Fibroblast of skin of left quadriceps (primary cell): ENCODE measurements at regions not wholly inside any gene's neighbourhood (a gene's known extent, or its start where the extent isn't known, plus 50 kb on each side); places are given as distances from the start of the nearest gene placed in this dataset.
A peak's percentile ranks its signal among the peaks of the same experiment; 100 is the strongest.

ENCODE experiments used
- DNase-seq, 2 experiments: peaks; one replicate each; pipeline ENCODE4 v3.0.0-alpha.2; 2013; ENCODE audit warnings: low read depth in 2 of 2

DNA sequence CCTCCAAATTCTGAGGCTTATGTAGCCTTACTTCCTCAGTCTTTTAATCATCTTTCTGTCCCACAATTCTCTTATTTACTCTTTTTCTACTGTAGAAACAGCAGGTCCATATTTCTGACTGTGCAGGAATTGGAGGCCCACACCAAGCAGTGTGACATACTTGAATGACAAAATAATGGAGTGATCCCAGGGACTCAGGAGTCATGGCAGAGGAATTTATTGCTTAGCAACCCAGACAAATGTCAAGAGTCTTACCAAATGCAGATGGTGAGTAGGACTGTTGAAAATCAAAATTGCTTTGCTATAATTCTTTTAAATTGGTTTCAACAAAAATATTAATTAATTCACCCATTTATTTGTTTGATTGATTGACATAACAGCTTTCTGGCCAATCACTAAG is 59.9 kb downstream of the HTR1B start:
- DNase-seq: peak in 1 of 2 experiments; percentile 12

DNA sequence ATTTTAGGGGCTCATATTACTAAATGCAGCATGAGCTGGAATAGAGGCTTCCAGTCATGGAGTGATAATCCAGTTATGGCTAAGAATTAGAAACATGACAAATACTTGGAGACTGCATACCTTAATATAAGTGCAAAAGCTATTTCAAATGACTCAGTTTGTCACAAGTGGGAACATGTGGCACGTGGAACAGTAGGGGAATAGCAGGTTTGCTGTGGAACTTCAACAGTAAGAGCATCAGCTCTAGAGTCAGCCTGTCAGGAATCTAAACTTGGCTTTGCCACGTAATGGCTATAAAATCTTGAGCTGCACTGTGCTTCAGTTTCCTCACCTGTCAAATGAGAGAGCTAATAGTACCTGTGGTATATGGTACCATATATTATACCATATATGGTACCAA is 62.1 kb downstream of the HTR1B start:
- no peak for DNase-seq

DNA sequence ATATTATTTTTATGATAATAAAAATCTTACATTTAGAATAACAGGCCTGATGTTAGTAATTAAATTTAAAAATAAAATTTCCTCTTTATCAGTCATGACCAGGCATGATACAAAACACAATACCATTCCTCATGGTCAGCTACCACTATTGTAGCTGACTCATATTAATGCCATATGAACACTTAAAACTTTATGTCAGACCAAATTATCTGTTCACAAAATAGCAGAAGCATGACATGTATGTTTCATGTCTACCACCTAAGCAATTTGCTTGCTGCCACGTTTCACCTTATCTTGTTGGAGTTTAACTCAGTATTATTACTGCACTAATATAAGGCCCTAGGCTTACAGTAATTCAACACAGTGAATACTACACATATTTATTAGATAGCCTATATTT is 65.7 kb downstream of the HTR1B start:
- no peak for DNase-seq

DNA sequence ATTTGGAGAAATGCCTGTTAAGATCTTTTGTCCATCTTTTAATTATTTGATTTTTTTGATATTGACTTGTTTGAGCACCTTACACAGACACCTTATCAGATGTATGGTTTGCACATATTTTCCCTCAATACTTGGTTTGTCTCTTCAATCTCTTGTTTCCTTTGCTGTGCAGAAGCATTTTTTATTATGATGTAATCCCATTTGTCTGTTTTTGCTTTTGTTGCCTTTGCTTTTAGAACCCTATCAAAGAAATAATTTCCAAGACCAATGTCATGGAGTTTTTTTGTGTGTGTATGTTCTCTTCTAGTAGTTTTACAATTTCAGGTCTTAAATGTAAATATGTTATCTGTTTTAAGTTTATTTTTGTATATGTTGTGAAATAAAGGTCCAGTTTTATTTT is 73.9 kb downstream of the HTR1B start:
- no peak for DNase-seq

DNA sequence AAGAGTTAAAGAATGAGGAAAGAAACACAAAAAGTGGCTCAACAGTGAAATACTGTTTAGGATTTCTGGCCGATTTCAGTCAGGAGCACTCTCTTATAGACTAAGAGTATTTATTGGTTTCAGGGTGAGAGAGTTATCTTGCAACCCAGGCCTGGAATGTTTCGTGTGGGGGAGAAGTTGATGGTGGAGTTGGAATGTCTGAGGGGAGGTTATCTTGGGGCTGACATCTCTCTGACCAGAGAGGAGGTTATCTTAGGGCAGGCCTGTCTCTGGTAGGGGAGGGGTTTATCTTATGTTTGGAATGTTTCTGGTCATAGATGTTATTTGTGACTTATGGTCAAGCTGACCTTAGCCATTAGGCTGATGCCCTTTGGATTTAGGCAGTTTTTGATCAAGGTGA is 80.3 kb downstream of the HTR1B start:
- DNase-seq: no peak

DNA sequence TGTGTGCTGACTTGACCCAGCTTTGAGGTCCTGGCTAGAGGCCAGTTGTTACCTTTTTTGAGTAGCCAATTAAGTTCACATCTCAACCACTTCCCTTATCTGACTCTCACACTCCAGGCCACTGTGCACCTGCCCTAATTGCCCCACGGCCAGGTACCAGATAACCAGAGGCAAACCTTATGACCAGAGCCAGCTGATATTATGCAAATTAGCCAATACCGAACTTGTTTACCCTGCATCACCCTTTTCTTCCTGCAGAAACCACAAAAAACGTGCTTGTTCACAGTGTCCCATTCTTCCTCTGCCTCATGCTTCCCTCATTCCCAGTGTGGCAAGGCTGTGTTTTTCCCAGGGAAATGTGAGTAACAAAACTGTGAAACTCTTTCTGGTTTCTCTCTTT is 89.3 kb downstream of the HTR1B start:
- no peak for DNase-seq

DNA sequence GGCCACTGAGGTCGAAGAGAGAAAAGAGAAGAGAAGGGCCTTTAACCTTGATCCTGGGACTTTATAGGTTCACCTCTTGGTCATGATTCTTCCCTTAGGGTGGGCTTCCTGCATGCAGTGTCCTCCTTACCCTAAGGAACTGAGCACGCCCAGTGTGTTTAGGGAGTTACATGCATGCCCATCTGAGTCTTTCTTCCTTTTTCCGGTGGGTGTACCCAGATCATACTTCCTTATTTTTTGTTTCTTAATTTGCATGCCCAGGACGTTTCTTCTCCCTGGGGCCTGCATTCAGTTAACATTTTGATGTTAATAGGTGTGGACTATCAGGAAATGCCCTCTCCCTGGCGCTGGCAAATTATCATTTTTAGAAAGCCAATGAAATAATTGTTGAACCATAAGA is 91.5 kb downstream of the HTR1B start:
- no peak for DNase-seq

- peak; percentile 4 for DNase-seq
Measured at GRCh38 chr6:77368660-77369313, 94.5 kb downstream of the HTR1B start.

DNA sequence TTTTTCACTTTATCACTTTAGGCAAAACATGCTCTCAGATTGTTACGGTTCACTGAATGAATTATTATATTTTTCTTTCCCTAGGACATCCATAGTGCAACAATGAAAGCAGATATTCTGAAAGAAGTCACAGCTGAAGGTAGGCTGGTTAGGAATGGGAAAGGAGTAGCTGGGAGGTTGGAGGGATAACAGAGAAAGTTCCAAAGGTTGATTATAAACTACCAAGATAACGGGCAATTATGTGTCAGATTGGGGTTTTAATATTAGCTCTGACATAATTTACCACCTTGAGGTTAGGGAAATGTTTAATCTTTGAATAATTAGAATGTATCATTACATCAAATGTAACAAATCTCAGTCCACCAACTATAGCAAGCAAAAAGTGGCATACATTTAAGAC is 96.5 kb downstream of the HTR1B start:
- no peak for DNase-seq

DNA sequence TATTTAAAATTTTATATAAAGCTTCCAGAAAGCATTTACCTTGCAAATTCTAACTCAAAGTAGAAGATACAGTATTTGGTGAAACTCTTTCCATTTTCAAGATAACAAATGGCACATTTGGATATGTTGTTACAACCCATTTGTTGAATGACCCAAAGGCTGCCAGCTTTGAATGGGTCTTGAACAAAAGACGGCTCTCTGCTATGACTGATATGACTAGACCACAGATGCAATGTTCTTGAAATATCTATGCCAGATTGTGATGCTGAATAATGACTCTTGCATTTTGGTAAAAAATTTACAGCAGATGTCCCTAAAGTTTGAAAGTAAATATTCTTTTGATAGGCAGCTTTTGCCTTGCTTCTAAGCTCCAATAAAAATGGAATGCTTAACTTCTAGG is 99.6 kb downstream of the HTR1B start:
- no peak for DNase-seq

DNA sequence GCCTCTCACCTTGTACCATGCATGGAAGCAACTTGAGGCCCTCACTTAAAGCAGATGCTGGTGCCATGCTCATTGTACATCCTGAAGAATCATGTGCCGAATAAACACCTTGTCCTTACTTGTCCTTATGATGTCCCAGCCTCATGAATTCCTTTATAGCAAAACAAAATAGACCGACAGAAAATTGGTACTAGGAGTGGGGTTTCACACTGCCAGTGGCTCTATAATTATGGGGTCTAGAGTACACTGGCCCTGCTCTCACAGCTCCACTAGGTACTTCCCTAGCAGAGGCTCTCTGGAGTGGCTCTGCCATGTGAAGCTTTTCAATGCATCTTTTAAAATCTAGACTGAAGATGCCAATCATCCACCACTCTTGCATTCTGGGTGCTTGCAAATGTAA is 101.2 kb downstream of the HTR1B start:
- no peak for DNase-seq

- no peak for DNase-seq
Measured at GRCh38 chr6:77361018-77361417, 102.3 kb downstream of the HTR1B start.

GRCh38 chr6:77356821-77357220 is 106.5 kb downstream of the HTR1B start:
- no peak for DNase-seq

DNA sequence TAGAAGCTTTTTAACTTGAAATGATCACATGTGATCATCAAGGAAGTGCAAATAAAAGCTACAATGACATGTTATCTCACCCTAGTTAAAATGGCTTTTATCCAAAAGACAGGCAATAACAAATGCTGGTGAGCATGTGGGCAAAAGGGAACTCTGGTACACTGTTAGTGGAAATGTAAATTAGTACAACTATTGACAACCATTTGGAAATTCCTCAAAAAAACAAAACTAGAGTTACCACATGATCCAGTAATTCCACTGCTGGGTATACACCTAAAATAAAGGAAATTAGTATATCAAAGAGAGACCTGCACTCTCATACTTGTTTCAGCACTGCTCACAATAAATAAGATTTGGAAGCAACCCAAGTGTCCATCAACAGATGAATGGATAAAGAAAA is 108.7 kb downstream of the HTR1B start:
- no peak for DNase-seq

DNA sequence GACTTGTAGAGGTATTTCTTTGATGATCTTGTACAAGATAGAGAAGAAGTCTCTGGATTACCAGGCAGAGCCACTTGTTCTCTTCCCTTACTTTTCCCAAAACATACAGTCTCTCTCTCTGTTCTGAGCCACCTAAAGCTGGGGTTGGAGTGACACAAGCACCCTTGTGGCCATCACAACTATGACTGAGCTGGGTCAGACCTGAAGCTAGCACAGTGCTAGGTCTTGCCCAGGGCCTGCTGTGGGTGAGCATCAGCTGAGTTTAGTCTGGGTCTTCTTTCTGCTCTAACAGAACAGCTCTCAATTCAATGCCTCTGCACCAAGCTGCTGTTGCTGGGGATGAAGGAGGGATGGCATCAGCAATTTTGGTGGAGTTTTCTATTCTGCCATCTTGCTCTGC is 110.2 kb downstream of the HTR1B start:
- DNase-seq: no peak

- DNase-seq: no peak
Measured at GRCh38 chr6:77341058-77341986, 122.0 kb downstream of the HTR1B start.

DNA sequence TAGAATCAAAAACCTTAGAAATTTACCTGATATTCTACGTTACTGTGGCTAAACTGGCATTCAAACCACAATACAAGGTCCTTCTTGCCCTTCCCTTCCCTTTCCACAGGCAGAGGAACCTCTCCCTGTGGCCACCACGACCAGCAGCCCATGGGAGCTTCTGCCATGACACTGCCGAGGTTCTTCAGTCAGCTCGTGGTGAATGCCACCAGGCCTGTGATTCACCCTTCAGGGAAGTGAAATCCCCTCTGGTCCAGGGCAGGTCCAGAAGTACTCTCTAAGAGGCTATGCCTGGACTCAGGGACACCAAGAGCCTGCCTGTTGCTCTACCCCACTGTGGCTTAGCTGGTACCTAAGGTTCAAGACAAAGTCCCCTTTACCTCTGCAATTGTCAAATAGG is 123.0 kb downstream of the HTR1B start:
- DNase-seq: no peak

GRCh38 chr6:77339926-77340325 is 123.4 kb downstream of the HTR1B start:
- DNase-seq: no peak

DNA sequence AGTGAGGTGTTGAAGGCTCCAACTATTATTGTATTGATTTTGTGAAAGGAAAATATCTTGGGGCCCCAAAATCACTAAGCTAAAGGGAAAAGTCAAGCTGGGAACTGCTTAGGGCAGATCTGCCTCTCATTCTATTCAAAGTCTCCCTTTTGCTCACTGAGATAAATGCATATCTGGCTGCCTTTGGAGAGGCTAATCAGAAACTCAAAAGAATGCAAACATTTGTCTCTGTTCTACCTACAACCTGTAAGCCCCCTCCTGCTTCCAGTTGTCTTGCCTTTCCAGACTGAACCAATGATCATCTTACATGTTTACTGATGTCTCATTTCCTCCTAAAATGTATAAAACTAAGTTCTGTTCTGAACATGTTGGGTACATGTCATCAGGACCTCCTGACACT is 125.9 kb downstream of the HTR1B start:
- DNase-seq: no peak

GRCh38 chr6:77334093-77334492 is 129.2 kb downstream of the HTR1B start:
- no peak for DNase-seq

DNA sequence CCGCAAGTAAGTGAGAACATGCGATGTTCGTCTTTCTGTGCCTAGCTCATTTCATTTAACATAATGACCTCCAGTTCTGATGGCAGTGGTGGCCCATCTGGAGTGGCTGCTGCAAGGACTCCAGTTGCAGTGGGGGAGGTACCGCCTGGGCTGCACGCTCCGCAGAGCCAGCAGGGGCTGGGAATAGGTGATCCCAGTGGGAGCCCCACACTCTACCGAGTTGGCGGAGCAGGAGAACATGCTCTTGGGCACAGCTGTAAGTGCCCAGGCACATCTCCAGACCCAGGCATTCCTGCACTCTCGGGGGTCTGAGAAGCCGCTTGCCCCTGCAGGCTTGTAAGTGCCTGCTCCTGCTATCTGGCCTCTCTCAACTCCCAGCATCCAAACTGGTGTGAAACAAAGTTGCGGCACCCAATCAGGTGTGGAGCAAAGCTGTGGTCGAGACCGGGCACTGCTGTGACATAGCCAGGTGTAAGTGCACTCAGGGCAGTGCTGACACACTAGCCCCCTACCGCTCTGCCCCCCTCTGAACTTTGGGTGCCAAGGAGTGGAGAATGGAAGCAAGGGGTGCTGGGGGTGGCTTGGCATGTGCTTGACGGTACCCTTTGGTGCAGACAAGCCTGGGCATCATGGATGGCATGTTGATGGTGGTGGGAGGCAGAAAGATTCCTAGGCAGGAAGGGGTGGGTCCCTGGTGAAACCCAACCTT is 130.2 kb downstream of the HTR1B start:
- no peak for DNase-seq

DNA sequence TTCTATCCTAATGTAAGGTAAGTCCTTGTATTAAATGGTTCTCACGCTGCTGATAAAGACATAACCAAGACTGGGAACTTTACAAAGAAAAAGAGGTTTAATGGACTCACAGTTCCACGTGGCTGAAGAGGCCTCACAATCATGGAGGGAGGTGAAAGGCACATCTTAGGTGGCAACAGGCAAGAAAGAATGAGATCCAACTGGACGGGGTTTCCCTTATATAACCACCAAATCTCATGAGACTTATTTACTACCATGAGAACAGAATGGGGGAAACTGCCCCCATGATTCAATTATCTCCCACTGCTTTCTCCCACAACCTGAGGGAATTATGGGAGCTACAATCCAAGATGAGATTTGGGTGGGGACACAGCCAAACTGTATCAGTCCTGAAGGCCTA is 136.6 kb downstream of the HTR1B start:
- no peak for DNase-seq

DNA sequence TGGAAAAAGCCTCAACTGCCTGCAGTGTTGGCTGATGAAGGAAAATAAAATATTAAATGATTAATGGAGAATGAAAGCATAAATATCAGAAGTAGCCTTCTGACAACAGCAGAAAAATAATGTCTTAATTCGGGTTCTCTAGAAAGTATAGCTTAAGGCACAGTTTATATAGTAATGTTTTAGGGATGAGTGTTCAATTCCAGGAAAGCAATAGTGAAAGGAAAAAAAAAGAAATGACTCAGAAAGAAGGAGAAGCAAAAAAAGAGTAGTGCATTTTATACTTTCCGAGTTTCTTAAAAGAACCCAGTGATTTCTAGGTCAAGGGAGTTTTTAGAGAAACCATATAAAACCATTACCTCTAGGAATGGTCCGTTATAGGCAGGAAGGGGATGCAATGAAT is 137.3 kb downstream of the HTR1B start:
- DNase-seq: no peak
